Dendritic cell treated with granulocyte-macrophage colony-stimulating factor and Interleukin-4, amounts not matched to agents 40 ng/mL and 50 ng/mL, for 4 days (primary cell): ENCODE measurements at regions not wholly inside any gene's neighbourhood (a gene's known extent, or its start where the extent isn't known, plus 50 kb on each side); places are given as distances from the start of the nearest gene placed in this dataset.

Experiments used
- H3K27ac Mint-ChIP-seq: one replicate; pipeline ENCODE4 v1.8.0; 2022; ENCODE audit warnings: mild to moderate bottlenecking, mixed read lengths
- H3K27me3 Mint-ChIP-seq: one replicate; pipeline ENCODE4 v1.8.0; 2022; ENCODE audit warnings: mild to moderate bottlenecking, mixed read lengths
- H3K36me3 Mint-ChIP-seq: one replicate; pipeline ENCODE4 v1.8.0; 2022; ENCODE audit warnings: low read depth, mixed read lengths
- H3K4me1 Mint-ChIP-seq: one replicate; pipeline ENCODE4 v1.8.0; 2022; ENCODE audit warnings: low read depth, mixed read lengths
- H3K4me3 Mint-ChIP-seq: one replicate; pipeline ENCODE4 v1.8.0; 2022; ENCODE audit warnings: mild to moderate bottlenecking, moderate library complexity, mixed read lengths
- H3K9me3 Mint-ChIP-seq: one replicate; pipeline ENCODE4 v1.8.0; 2022; ENCODE audit warnings: mixed read lengths
- intact Hi-C: fragments of 100-400 bp; cut with micrococcal nuclease; formaldehyde crosslinking; loops from one replicate; pipeline ENCODE4 v1.15.0; 2022

DNA sequence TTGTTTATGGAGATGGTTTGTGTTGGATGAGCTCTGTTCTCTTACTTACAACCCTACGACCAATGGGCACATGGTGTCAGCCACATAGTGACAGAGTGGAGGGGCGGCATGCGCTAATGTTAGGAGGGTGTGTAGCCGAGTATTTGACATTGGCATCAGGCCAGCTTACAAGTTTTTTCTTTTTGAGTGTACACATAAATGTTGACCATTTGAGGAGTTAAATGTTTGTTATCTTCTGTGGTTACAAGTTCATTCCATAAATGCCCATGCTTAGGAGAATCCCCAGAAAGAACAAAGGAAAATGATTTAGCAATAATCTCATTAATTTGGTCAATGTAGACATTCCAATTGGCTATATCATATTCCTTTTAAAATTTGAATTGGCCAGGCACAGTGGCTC, 180.1 kb upstream of the ELL2 start:
- Mint-ChIP-seq H3K4me3 (no peak overlapping the region), H3K9me3 (no peaks in the 10 kb centered on the region), H3K27me3 (no peaks in the 10 kb centered on the region), H3K27ac (no peak overlapping the region), H3K36me3 (no peaks in the 10 kb centered on the region), H3K4me1 (peaks cover 10% of the 10 kb centered on the region)
- intact Hi-C loops: no loop called here

DNA sequence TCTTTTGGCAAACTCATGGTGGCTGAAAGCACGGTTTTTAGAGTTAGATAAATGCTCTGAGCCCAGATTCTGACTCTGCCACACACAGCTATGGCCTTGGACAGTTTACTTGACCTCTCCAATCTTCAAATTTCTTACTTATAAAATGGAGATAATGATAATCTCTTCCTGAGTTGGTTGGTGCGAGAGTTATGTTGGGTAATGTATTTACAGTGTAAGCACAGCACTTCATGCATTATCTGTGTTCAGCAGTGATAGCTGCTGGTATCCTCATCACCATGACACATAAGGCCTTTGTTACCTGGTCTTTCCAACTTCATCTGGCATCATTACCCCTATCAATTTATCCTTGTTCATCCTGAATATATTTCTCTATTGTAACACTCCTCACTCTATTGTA, 178.8 kb upstream of the ELL2 start:
- Mint-ChIP-seq H3K27ac (no peak overlapping the region), H3K4me1 (no peaks in the 10 kb centered on the region), H3K4me3 (no peak overlapping the region), H3K27me3 (no peaks in the 10 kb centered on the region), H3K9me3 (no peaks in the 10 kb centered on the region), H3K36me3 (no peaks in the 10 kb centered on the region)
- intact Hi-C loops: no loop called here

DNA sequence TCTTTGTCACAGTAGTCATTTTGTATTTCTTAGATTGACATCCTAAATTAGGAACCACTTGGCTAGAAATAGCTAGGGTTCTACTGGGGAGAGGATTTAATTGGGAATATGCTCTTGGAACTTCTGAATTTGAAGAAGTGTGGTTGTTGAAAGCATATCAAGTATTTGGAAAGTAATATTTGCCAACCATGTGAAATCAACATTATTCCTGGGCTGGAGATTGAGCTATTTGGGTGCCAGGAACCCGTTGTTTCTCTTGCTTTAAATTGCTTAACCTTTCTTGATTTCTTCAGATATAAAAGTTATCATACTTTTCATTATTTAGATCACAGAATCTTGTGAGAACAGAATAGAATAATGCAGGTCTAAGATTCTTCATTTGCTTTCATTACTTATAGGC, 178.4 kb upstream of the ELL2 start:
- no peak overlapping the region for H3K4me3 Mint-ChIP-seq
- intact Hi-C loops: no loop called here
- H3K9me3 Mint-ChIP-seq: no peaks in the 10 kb centered on the region
- H3K27ac Mint-ChIP-seq: no peak overlapping the region
- no peaks in the 10 kb centered on the region for H3K27me3 Mint-ChIP-seq
- no peaks in the 10 kb centered on the region for H3K36me3 Mint-ChIP-seq
- no peaks in the 10 kb centered on the region for H3K4me1 Mint-ChIP-seq

DNA sequence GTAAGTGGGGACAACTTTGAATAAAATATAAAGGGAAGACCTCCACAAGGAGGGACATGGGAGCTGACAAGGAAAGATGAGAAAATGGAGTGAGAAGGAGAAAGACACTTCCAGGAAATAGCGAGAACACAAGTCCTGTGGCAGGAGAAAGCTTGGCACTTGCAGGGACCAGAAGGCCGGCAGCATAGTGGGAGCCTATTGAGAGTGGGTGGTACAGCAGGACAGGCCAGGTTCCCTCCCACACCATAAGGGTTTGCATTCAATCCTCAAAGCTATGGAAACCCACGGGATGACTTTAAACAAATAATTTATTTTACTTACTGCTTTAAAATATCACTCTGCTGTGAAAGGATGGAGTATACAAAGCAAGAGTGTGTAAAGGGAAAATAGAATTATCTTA, 173.2 kb upstream of the ELL2 start:
- Mint-ChIP-seq H3K36me3 (no peaks in the 10 kb centered on the region), H3K9me3 (no peaks in the 10 kb centered on the region), H3K27me3 (no peaks in the 10 kb centered on the region), H3K4me3 (no peak overlapping the region), H3K27ac (no peak overlapping the region), H3K4me1 (no peaks in the 10 kb centered on the region)
- intact Hi-C loops: no loop called here

DNA sequence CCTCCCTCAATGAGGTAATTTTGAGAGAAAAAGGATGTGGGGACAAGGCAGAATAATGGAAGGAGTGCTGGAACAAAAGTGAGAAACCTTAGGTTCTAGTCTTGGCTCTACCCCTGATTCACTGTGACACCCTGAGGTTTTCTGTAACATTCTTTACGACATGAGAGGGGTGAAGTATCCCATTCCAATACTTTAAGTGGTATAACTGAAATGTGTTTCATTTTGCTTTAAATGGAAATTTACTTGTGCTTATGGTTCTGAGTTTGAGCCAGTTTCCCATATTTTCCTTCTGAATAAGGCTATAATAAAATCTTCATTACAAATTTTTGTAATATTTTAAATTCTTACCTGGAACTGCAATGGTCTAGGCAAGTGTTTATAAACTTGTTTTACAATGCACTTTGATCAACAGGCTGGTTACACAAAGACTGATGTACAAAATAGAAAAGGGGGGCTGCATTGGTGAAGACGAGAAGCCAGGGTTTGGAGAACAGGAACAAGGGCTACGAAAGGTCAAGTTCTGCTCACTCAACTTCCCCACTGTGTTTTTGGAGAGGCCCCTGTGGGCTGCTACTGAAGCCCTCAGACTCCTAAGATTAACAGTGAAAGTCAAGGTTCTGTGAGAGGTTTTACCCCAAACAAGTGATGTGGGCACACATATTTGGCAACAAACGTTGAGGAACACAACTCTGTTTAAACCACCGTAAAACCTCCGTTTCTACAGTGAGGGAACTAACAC, 171.9 kb upstream of the ELL2 start:
- Mint-ChIP-seq H3K9me3 (no peaks in the 10 kb centered on the region), H3K4me3 (no peak overlapping the region), H3K36me3 (no peaks in the 10 kb centered on the region), H3K27me3 (no peaks in the 10 kb centered on the region), H3K27ac (no peak overlapping the region), H3K4me1 (no peaks in the 10 kb centered on the region)
- intact Hi-C loops: no loop called here

DNA sequence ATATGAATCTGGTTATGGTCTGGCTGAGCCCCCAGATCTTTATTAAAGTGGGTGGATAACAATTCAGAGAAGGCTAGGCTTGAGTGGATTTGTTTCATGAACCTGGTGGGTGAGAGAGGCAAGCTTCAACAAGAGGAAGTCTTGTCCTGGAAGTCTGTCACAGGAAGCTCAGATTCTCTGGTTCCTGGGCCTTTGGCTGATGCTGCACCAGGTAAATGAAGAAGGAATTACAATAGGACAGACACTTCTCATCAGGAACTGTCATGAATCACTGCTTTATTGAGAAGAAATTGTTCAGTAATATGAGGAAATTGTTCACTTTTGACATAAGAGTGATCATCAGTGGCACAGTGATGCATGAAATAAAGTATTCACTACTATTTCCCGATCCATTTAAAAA, 167.6 kb upstream of the ELL2 start:
- intact Hi-C loops: no loop called here
- Mint-ChIP-seq H3K36me3 (no peaks in the 10 kb centered on the region), H3K4me3 (no peak overlapping the region), H3K27ac (no peak overlapping the region), H3K27me3 (no peaks in the 10 kb centered on the region), H3K9me3 (no peaks in the 10 kb centered on the region), H3K4me1 (no peaks in the 10 kb centered on the region)

DNA sequence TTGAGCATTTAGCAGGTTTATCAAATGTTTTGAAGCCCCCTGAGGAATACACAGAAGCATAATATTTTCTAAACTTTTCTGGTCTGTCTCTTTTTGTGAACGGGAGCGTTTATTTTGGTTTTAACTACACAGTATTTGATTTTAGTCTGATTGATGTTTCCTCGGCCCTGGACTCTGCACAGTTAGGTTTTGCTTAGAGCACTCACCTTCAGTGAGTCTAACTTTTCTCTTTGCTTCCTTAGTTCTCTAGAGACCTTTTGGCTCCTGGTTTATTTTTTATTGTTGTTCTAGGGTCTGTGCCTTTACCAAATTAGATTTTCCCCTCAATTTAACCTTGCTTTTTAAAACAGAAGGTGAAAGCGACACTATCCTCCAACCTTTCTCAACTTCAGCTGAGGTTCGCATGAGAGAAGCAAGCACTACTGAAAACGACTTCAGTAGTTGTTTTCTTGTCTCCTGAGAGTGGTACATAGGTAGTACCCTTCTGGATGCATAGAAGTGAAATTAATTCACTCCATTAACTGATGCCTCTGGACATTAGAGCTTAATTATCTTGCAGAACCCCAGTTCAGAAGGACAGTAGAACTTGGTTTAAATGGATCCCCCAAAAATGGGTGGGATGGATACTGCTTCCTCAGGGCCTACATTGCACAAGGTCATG, 166.7 kb upstream of the ELL2 start:
- no peaks in the 10 kb centered on the region for H3K36me3 Mint-ChIP-seq
- intact Hi-C loops: no loop called here

DNA sequence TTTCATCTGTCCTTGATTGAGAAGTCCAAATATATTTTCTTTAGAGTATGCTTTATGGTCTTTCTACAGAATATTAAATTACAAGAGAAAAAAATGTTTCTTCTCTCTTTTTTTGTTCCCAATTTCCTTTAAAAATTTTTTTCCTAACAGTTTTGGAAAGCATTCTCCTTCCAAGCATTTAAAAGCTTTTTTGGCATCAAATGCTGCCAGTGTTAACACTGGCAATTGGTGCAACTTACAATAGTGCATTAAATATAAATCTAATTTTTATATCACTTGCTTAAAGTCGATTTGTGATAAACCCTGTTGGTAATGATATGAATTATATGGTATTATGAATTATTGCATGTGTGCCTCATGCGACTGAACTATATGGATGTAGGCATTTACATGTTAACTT, 165.9 kb upstream of the ELL2 start:
- no peaks in the 10 kb centered on the region for H3K9me3 Mint-ChIP-seq
- H3K4me3 Mint-ChIP-seq: no peak overlapping the region
- H3K27me3 Mint-ChIP-seq: no peaks in the 10 kb centered on the region
- H3K27ac Mint-ChIP-seq: no peak overlapping the region
- H3K36me3 Mint-ChIP-seq: no peaks in the 10 kb centered on the region
- H3K4me1 Mint-ChIP-seq: no peaks in the 10 kb centered on the region
- intact Hi-C loops: no loop called here

More for the DNA sequence above, 166.7 kb upstream of the ELL2 start:
- Mint-ChIP-seq H3K27me3 (no peaks in the 10 kb centered on the region), H3K9me3 (no peaks in the 10 kb centered on the region), H3K4me3 (no peak overlapping the region), H3K27ac (no peak overlapping the region), H3K4me1 (no peaks in the 10 kb centered on the region)

DNA sequence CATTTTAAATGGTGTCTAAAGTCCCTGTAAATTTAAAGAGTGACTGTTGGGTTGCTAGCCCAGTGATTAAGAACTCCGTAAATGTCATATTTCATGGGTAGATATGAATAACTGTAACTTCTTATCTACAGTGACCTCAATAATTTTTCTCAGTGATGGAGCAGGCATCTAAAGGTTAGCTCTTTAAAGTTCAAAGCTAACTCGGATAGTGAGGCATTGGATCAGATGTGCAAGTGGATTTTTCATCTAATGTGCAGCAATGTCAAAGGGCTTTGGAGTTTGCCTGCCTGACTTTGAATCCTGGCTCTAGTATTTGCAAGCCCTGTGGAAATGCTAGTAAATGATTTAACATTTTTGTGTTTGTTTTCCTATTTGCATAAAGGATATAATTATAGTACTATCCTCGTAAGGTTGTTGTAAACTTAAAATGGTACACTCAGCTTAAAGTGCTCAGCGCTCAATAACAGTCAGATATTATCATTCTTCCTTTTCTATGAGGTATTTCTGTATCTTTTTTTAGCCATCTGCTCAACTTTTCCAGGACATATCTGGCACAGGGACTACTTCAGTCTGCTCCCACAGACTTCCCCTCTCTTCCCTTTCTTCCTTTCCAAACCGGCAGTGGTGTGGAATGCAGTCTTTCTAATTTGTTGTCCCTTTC, 163.7 kb upstream of the ELL2 start:
- Mint-ChIP-seq H3K36me3 (no peaks in the 10 kb centered on the region), H3K4me3 (no peak overlapping the region), H3K27ac (no peak overlapping the region), H3K4me1 (no peaks in the 10 kb centered on the region), H3K9me3 (no peaks in the 10 kb centered on the region), H3K27me3 (no peaks in the 10 kb centered on the region)
- intact Hi-C loops: no loop called here

DNA sequence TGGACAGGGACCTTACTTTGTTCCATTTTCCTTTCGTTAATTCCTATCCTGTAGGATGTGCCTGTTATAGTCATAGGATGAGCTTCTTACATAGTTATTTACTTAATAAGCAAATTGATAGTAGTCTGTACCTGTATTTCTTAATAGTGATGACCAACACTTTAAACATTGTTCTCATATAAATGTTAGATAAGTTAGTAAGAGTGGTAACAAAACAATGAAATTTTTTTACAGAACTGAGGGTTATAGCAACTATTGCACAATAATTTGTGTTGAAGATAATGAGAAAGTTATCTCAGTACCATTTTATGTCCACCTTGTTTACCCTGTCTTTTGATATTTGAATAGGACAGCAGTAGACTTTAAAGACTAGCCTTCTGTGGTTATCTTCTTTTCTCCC, 162.9 kb upstream of the ELL2 start:
- H3K9me3 Mint-ChIP-seq: no peaks in the 10 kb centered on the region
- H3K27me3 Mint-ChIP-seq: no peaks in the 10 kb centered on the region
- H3K4me1 Mint-ChIP-seq: no peaks in the 10 kb centered on the region

DNA sequence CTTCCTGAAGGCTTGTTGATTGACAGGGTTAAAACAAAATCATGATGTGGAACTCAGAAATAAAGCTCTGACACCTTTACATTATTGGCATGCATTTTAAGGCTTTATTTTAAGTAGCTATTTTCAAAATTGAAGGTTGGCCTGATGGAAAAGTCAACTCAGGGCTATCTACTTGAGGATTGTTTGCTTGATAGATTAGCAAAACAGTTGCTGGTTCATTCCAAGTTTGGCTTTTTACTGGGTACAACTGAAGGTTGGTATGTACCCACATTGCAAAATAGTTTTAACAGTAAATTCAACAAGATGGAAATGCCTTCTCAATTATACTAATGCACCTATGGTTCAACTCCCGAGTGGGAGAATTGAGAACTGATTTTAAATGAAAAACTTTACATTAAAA, 161.8 kb upstream of the ELL2 start:
- intact Hi-C loops: no loop called here
- Mint-ChIP-seq H3K4me3 (no peak overlapping the region), H3K9me3 (no peaks in the 10 kb centered on the region), H3K36me3 (no peaks in the 10 kb centered on the region), H3K4me1 (no peaks in the 10 kb centered on the region), H3K27ac (no peak overlapping the region), H3K27me3 (no peaks in the 10 kb centered on the region)

More for the DNA sequence above, 162.9 kb upstream of the ELL2 start:
- no peak overlapping the region for H3K4me3 Mint-ChIP-seq
- intact Hi-C loops: no loop called here
- no peaks in the 10 kb centered on the region for H3K36me3 Mint-ChIP-seq
- no peak overlapping the region for H3K27ac Mint-ChIP-seq

DNA sequence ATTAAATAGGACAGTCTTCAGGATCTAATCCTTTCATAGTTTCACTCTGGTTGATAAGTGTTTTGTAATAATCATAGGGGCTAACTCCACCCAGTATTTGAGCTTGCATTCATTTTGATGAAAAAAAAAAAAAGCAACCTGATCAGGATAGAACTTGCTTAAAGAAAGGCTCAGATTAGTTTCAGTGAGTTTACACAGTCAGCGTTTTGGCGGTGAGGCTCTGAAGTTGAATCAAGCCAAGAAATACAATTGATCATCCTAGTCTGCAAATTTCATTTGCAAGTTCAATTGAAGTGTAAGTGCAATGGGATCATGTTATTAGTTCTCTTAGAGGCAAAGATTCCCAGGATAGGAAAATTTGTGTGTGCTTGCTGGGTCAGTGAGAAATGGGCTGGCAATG, 159.7 kb upstream of the ELL2 start:
- no peaks in the 10 kb centered on the region for H3K27me3 Mint-ChIP-seq

DNA sequence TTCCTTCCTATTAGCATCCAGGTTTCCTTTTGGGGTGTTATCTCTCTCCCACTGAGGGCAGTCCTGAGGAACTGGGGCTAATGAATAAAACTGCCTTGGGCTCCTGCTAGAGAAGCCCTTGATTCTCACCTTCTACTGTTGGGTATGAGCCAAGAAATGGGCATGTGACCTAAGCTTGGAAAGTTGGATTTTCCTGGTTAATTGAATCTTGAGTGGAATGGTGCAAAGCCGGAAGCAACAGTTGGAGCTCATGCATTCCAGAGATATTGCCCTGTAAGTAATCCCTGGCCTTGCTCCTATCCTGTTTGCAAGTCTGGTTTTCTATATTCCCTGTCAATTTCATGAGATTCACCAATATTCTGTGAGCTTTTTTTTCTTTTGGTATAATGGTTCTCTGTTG, 158.5 kb upstream of the ELL2 start:
- Mint-ChIP-seq H3K36me3 (no peaks in the 10 kb centered on the region), H3K27me3 (no peaks in the 10 kb centered on the region), H3K9me3 (no peaks in the 10 kb centered on the region), H3K4me3 (no peak overlapping the region), H3K27ac (no peak overlapping the region), H3K4me1 (peaks cover 11% of the 10 kb centered on the region)
- intact Hi-C loops: no loop called here

More for the DNA sequence above, 159.7 kb upstream of the ELL2 start:
- Mint-ChIP-seq H3K4me1 (peaks cover 11% of the 10 kb centered on the region), H3K9me3 (no peaks in the 10 kb centered on the region), H3K4me3 (no peak overlapping the region), H3K27ac (no peak overlapping the region), H3K36me3 (no peaks in the 10 kb centered on the region)
- intact Hi-C loops: no loop called here

DNA sequence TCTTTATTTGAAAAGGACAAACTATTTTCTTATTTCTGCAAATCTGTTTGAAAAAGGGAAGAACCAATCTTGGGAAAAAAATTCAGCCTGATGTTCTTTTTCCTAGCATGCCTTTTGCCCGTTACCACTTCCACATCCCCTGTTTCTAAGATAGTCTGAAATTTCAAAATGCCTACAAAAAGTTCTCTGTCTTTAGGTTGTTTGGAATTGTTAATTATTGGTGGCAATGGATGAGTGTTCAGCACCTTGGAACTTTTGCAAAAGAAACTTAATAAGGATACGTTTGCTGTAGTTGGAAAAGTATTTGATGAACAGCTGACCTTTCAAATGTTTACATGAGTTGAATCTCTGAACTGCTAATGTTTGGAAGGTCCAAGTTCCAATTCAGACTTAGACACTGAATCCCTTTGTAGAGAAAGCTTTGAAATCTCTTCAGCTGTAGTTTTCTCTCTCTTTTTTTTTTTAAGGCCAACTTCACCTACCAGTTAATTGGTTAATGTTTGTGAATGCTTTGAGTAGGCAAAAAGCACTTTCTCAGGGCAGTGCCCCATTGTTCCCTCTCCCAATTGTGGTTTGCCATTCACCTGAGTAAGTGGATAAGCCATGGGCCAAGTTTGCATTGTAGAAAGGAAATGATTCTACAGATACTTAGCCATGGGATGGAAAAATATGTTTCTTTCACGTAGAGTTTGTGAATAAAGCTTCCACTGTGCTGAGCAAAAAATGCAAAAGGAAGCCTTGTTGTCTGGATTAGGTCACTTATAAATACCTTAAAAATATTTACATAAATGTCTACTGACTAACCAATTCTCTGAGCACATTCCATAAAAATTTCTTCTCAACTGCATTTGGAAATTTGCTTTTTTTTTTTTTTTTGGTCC, 156.4 kb upstream of the ELL2 start:
- Mint-ChIP-seq H3K4me1 (peaks cover 11% of the 10 kb centered on the region), H3K4me3 (no peak overlapping the region), H3K36me3 (no peaks in the 10 kb centered on the region), H3K9me3 (no peaks in the 10 kb centered on the region), H3K27ac (no peak overlapping the region), H3K27me3 (no peaks in the 10 kb centered on the region)
- intact Hi-C loops: no loop called here
